ENCODE measurements at regions not wholly inside any gene's neighbourhood (a gene's known extent, or its start where the extent isn't known, plus 50 kb on each side); places are given as distances from the start of the nearest gene placed in this dataset.

- TF ChIP-seq CTCF (IDR thresholded peaks at IDR 0.05; ENCODE audit: low read length) (no peak), EZH2 (IDR thresholded peaks at IDR 0.05; ENCODE audit: borderline replicate concordance, low read length) (no peak)
Measured at GRCh38 chr15:69926006-69926405, 171.7 kb downstream of the TLE3 start.
